H1 (cell line): ENCODE measurements at regions not wholly inside any gene's neighbourhood (a gene's known extent, or its start where the extent isn't known, plus 50 kb on each side); places are given as distances from the start of the nearest gene placed in this dataset.
A peak's percentile ranks its signal among the peaks of the same experiment; 100 is the strongest.

Experiments
- CTCF ChIA-PET: fragments of 300-600 bp; sonication (Branson Sonifier 250); formaldehyde crosslinking; loops from one replicate; lab custom pipeline; 2021; ENCODE audit not compliant: partially characterized antibody; lab: Charles Lee
- POLR2A ChIA-PET: fragments of 300-600 bp; sonication (Branson Sonifier 250); formaldehyde crosslinking; loops from one replicate; lab custom pipeline; 2021; ENCODE audit warnings: inconsistent platforms; ENCODE audit not compliant: partially characterized antibody; lab: Charles Lee
- DNase-seq, 2 experiments: peaks; one replicate each; pipeline versions ENCODE4 v3.0.0 to v3.0.0-alpha.2; 2010 to 2022; ENCODE audit warnings: low spot score in 2 of 2, low read depth in 1 of 2, mixed read lengths in 1 of 2
- FAIRE-seq: peaks from 2 replicates; lab custom pipeline; 2011; peaks lifted over from hg19 to GRCh38; lab: Jason Lieb, UNC
- H2AFZ ChIP-seq: 2 replicates; pipeline ENCODE4 v1.8.1; 2012; ENCODE audit warnings: low read length, inconsistent platforms
- H2AK5ac ChIP-seq: 2 replicates; pipeline ENCODE4 v1.6.1; 2013; ENCODE audit warnings: low read depth, low read length
- H2BK120ac ChIP-seq: replicated peaks from 2 replicates; pipeline ENCODE3; 2013; ENCODE audit warnings: low read depth, low read length, inconsistent platforms
- H2BK12ac ChIP-seq: 2 replicates; pipeline ENCODE4 v1.6.1; 2013; ENCODE audit warnings: low read depth, low read length
- H2BK15ac ChIP-seq: 2 replicates; pipeline ENCODE4 v1.6.1; 2013; ENCODE audit warnings: low read length
- H2BK20ac ChIP-seq: 2 replicates; pipeline ENCODE4 v1.6.1; 2013; ENCODE audit warnings: low read length
- H2BK5ac ChIP-seq: 2 replicates; pipeline ENCODE4 v1.6.1; 2013; ENCODE audit warnings: low read depth, low read length
- H3K14ac ChIP-seq: 2 replicates; pipeline ENCODE4 v1.6.1; 2013; ENCODE audit warnings: inconsistent platforms; ENCODE audit not compliant: insufficient read length
- H3K18ac ChIP-seq: 2 replicates; pipeline ENCODE4 v1.6.1; 2013; ENCODE audit warnings: low read length; ENCODE audit errors: extremely low read depth
- H3K23ac ChIP-seq: 2 replicates; pipeline ENCODE4 v1.6.1; 2013; ENCODE audit warnings: inconsistent platforms; ENCODE audit not compliant: insufficient read length
- H3K23me2 ChIP-seq: 2 replicates; pipeline ENCODE4 v1.6.1; 2013; ENCODE audit warnings: low read depth, low read length
- H3K27ac ChIP-seq: 2 replicates; pipeline ENCODE4 v1.6.1; 2011; ENCODE audit warnings: low read depth, low read length, inconsistent platforms
- H3K27me3 ChIP-seq, 4 experiments: replicated peaks in 1 of 4; 1 replicate in 1 of 4; 2 replicates in 3 of 4; pipeline versions ENCODE4 v1.6.1 to v1.8.1; 2011 to 2013; ENCODE audit warnings: low read length in 3 of 4, mild to moderate bottlenecking in 3 of 4, inconsistent platforms in 2 of 4, mixed read lengths in 2 of 4, moderate library complexity in 1 of 4; ENCODE audit not compliant: control insufficient read depth in 3 of 4, insufficient read depth in 3 of 4; ENCODE audit errors: extremely low read depth in 1 of 4
- H3K36me3 ChIP-seq, 4 experiments: 2 replicates each; pipeline versions ENCODE4 v1.6.1 to v1.8.1; 2011 to 2013; ENCODE audit warnings: mild to moderate bottlenecking in 4 of 4, low read length in 3 of 4, moderate library complexity in 2 of 4, control low read depth in 1 of 4, inconsistent platforms in 1 of 4; ENCODE audit not compliant: insufficient read depth in 4 of 4, control insufficient read depth in 2 of 4
- H3K4ac ChIP-seq: replicated peaks from 2 replicates; pipeline ENCODE3; 2013; ENCODE audit warnings: low read length, low read depth, mixed read lengths, inconsistent platforms; ENCODE audit not compliant: insufficient read length
- H3K4me1 ChIP-seq, 4 experiments: replicated peaks in 1 of 4; 1 replicate in 1 of 4; 2 replicates in 3 of 4; pipeline versions ENCODE4 v1.6.1 to v1.8.1; 2011 to 2013; ENCODE audit warnings: low read length in 3 of 4, inconsistent platforms in 2 of 4, mixed read lengths in 1 of 4; ENCODE audit not compliant: insufficient read depth in 4 of 4, control insufficient read depth in 3 of 4
- H3K4me2 ChIP-seq, 2 experiments: 2 replicates each; pipeline versions ENCODE4 v1.6.1 to v1.8.1; 2011 to 2013; ENCODE audit warnings: low read depth in 2 of 2, low read length in 2 of 2, control low read depth in 1 of 2, inconsistent platforms in 1 of 2, mild to moderate bottlenecking in 1 of 2; ENCODE audit not compliant: insufficient read depth in 1 of 2
- H3K4me3 ChIP-seq, 4 experiments: fragments of 200-600, 300-600 bp in 1 of 4; sonication (generic), shearing (Covaris generic), sonication (Bioruptor Twin) in 1 of 4; 2 replicates each; pipeline versions ENCODE4 v1.5.1 to v1.8.1; 2011 to 2016; ENCODE audit warnings: low read length in 4 of 4, low read depth in 3 of 4, control low read depth in 2 of 4, inconsistent platforms in 2 of 4, mild to moderate bottlenecking in 2 of 4, mixed read lengths in 1 of 4, moderate library complexity in 1 of 4; ENCODE audit not compliant: insufficient read depth in 2 of 4; ENCODE audit errors: extremely low read depth in 1 of 4
- H3K56ac ChIP-seq: replicated peaks from 2 replicates; pipeline ENCODE3; 2013; ENCODE audit warnings: low read depth, mild to moderate bottlenecking, mixed read lengths, low read length, inconsistent platforms; ENCODE audit not compliant: insufficient read length
- H3K79me1 ChIP-seq: 2 replicates; pipeline ENCODE4 v1.6.1; 2013; ENCODE audit warnings: low read depth, low read length, control low read depth
- H3K79me2 ChIP-seq, 2 experiments: 2 replicates each; pipeline versions ENCODE4 v1.6.1 to v1.8.1; 2012 to 2013; ENCODE audit warnings: low read length in 2 of 2, mild to moderate bottlenecking in 2 of 2, inconsistent platforms in 1 of 2; ENCODE audit not compliant: insufficient read depth in 2 of 2, control insufficient read depth in 1 of 2
- H3K9ac ChIP-seq, 4 experiments: replicated peaks in 1 of 4; 1 replicate in 1 of 4; 2 replicates in 3 of 4; pipeline versions ENCODE4 v1.6.1 to v1.8.1; 2011 to 2013; ENCODE audit warnings: low read depth in 3 of 4, low read length in 3 of 4, control low read depth in 2 of 4, mild to moderate bottlenecking in 2 of 4, moderate library complexity in 2 of 4, inconsistent platforms in 1 of 4; ENCODE audit errors: extremely low read depth in 1 of 4
- H3K9me3 ChIP-seq, 2 experiments: 2 replicates each; pipeline versions ENCODE4 v1.6.1 to v1.8.1; 2012 to 2013; ENCODE audit warnings: mild to moderate bottlenecking in 2 of 2, moderate library complexity in 2 of 2, control low read depth in 1 of 2, inconsistent platforms in 1 of 2, low read depth in 1 of 2, low read length in 1 of 2, mixed read lengths in 1 of 2; ENCODE audit not compliant: insufficient read depth in 2 of 2
- H4K20me1 ChIP-seq, 2 experiments: replicated peaks in 1 of 2; 2 replicates each; pipeline versions ENCODE3 to v1.8.1; 2011 to 2013; ENCODE audit warnings: inconsistent platforms in 2 of 2, low read length in 2 of 2, mild to moderate bottlenecking in 1 of 2; ENCODE audit not compliant: insufficient read depth in 2 of 2, control insufficient read depth in 1 of 2
- H4K5ac ChIP-seq: 2 replicates; pipeline ENCODE4 v1.6.1; 2013; ENCODE audit warnings: low read length, low read depth, mixed read lengths, inconsistent platforms; ENCODE audit not compliant: insufficient read length
- H4K8ac ChIP-seq: 2 replicates; pipeline ENCODE4 v1.8.0; 2013; ENCODE audit warnings: mild to moderate bottlenecking, moderate library complexity, low read length, inconsistent platforms; ENCODE audit not compliant: insufficient read depth; ENCODE audit errors: extremely low read depth
- H4K91ac ChIP-seq: replicated peaks from 2 replicates; pipeline ENCODE3; 2013; ENCODE audit warnings: low read length, mixed read lengths, inconsistent platforms; ENCODE audit not compliant: insufficient read length
- PHF8 ChIP-seq: fragments of 200-600 bp; sonication (generic); conservative IDR thresholded peaks from 2 replicates; pipeline ENCODE4 v1.7.1; 2012; ENCODE audit warnings: low read depth, mild to moderate bottlenecking, inconsistent platforms, low read length, moderate library complexity
- POLR2A ChIP-seq, 2 experiments: IDR thresholded peaks; 1 replicate in 1 of 2; 2 replicates in 1 of 2; pipeline ENCODE4 v1.6.1; 2011; ENCODE audit warnings: low read depth in 2 of 2, low read length in 2 of 2, mild to moderate bottlenecking in 2 of 2; ENCODE audit errors: control extremely low read depth in 1 of 2
- RNF2 ChIP-seq: fragments of 200-900, 300-1000 bp; sonication (generic); IDR thresholded peaks from 2 replicates; pipeline ENCODE4 v1.7.1; 2016; ENCODE audit warnings: borderline replicate concordance, low read depth, mild to moderate bottlenecking, antibody characterized with exemption, low read length; ENCODE audit not compliant: poor library complexity, severe bottlenecking; ENCODE audit errors: missing control alignments
- WGBS, 2 experiments: shearing (Covaris generic) in 1 of 2; methylation state at CpG; one replicate each; pipeline versions ENCODE4 v1.1.6 to v1.1.7; 2013 to 2015; ENCODE audit warnings: low lambda C conversion rate in 2 of 2, mixed read lengths in 2 of 2, inconsistent platforms in 1 of 2, low coverage in 1 of 2, missing lambda C conversion rate in 1 of 2; ENCODE audit not compliant: insufficient replicate concordance in 2 of 2, insufficient coverage in 1 of 2, insufficient read length in 1 of 2; ENCODE audit errors: extremely low coverage in 1 of 2, missing lambda C conversion rate in 1 of 2; 5-methylcytosine and 5-hydroxymethylcytosine counted together

DNA sequence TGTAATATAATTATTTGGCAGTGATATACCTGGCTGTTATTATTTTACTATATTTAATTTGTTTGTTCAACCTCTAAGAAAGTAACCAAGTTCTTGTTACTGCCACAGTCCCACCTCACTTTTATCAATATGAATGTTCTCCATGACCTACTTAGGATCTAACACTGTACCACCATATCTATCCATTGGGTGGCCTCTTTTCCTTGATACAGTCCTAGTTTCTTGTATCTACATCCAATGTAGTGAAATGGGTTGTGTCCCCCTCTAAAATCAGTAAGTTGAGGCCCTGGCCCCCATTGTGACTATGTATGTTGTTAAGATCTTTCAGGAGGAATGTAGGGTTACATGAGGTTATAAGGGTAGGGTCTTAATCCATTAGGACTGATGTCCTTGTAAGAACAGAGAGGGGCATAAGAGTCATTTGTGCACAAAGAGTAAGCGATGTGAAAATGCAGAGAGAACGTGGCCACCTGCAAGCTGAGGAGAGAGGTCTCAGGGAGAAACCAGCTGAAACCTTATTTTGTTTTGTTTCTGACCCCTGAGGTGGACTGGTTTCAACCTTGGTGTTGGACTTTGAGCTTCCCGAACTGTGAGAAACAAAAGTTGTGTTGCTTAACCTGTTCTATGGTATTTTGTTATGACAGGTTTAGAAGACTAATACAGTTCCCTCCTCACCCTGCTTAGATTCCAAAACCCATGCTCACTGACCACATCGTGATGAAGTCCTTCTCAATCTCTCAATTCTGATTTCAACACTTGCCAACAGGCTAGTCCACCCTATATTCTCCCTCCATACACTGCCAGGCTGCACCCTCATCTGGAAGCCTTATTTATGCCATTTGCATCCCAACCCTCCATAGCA lies 387.3 kb upstream of the EPHA7 start:
- CTCF ChIA-PET, result interaction anchor here (0.9 to 1.2 kb wide), 2 partner anchors 10 to 17 kb away, joined by 3 to 4 read pairs; no protein-coding TSS in a partner anchor
- no peak for FAIRE-seq
- no peaks in the 10 kb centered on the region for H3K23me2 ChIP-seq

More for the DNA sequence above, 387.3 kb upstream of the EPHA7 start:
- no peak overlapping the region for H3K56ac ChIP-seq
- no peak overlapping the region for H2BK15ac ChIP-seq
- no peak overlapping the region for H4K5ac ChIP-seq
- H3K18ac ChIP-seq, result no peak overlapping the region
- no peak overlapping the region for H3K14ac ChIP-seq
- 96% methylated on average over 4 of the region's 4 CpGs; no CpG with 5 or more reads in 1 of the 2 experiments for WGBS, 2 experiments
- H4K8ac ChIP-seq, result no peak overlapping the region
- TF ChIP-seq PHF8 (no peak), POLR2A (IDR thresholded peaks at IDR 0.05; ENCODE audit: control extremely low read depth in 1 of 2, low read depth in 2 of 2, low read length in 2 of 2) (peak; percentile 31 to 67; a peak in 2 of 3 replicates), RNF2 (no peak)
- no peaks in the 10 kb centered on the region for H3K9me3 ChIP-seq
- H2AK5ac ChIP-seq, result no peak overlapping the region
- H3K27me3 ChIP-seq, result no peaks in the 10 kb centered on the region
- no peak overlapping the region for H3K4ac ChIP-seq
- POLR2A ChIA-PET, result interaction anchor here (1.0 to 2.0 kb wide), 5 partner anchors 10 to 31 kb away, joined by 3 to 12 read pairs (median 6); no protein-coding TSS in a partner anchor
- no peaks in the 10 kb centered on the region for H3K79me1 ChIP-seq
- DNase-seq, result no peak
- H3K4me2 ChIP-seq, result no peak overlapping the region
- H2BK12ac ChIP-seq, result no peak overlapping the region
- H4K20me1 ChIP-seq, result no peaks in the 10 kb centered on the region
- no peak overlapping the region for H3K23ac ChIP-seq
- peaks cover 0 to 6% (median 1%) of the 10 kb centered on the region in 4 experiments; a peak in 3 of 8 replicates for H3K36me3 ChIP-seq
- no peak overlapping the region for H3K9ac ChIP-seq
- no peak overlapping the region for H4K91ac ChIP-seq
- no peak overlapping the region for H3K4me3 ChIP-seq
- no peaks in the 10 kb centered on the region for H3K79me2 ChIP-seq
- H2AFZ ChIP-seq, result no peak overlapping the region
- H2BK5ac ChIP-seq, result no peak overlapping the region
- H2BK120ac ChIP-seq, result no peak overlapping the region
- no peak overlapping the region for H2BK20ac ChIP-seq
- no peaks in the 10 kb centered on the region for H3K4me1 ChIP-seq
- H3K27ac ChIP-seq, result no peak overlapping the region
